Amniotic epithelial cell (primary cell): ENCODE measurements at regions not wholly inside any gene's neighbourhood (a gene's known extent, or its start where the extent isn't known, plus 50 kb on each side); places are given as distances from the start of the nearest gene placed in this dataset.

Experiments
- DNase-seq: peaks from one replicate; pipeline ENCODE4 v3.0.0-alpha.2; 2010; ENCODE audit warnings: low read depth

DNA sequence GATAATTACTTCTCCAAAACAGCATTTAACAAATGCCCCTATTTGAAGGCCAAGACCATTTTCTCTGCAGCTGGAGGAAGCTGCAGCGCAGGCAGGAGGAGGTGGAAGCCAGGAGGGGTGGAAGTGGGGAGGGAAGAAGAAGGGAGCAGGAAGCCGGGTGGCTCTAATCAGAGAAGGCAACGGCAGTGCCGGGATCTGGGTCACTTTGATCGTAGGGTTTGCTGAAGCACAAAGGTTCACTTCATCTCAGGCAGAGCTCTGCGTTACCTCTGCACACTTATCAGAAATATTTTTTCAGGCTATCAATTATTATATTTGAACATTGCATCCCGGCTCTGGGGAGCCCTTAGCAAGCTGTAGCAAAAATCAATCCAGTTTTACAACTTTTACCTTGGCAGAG lies 315.8 kb upstream of the POU3F3 start:
- DNase-seq, result no peak

DNA sequence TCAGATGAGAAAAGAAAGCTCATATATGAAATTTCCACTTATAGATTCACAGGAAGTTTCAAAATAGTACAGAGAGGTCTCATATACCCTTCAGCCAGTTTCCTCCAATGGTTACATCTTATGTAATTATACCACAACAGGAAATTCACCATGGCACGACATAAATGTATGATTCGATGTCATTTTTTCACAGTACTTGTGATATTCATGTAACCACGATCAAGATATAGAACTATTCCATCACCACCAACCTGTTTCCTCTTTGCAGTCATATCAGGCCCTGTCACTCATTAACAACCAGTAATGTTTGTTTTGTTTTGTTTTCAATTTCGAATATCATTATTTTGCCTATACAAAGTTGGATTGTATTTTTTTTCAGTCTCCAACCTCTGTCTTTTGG lies 314.3 kb upstream of the POU3F3 start:
- DNase-seq, result no peak

DNA sequence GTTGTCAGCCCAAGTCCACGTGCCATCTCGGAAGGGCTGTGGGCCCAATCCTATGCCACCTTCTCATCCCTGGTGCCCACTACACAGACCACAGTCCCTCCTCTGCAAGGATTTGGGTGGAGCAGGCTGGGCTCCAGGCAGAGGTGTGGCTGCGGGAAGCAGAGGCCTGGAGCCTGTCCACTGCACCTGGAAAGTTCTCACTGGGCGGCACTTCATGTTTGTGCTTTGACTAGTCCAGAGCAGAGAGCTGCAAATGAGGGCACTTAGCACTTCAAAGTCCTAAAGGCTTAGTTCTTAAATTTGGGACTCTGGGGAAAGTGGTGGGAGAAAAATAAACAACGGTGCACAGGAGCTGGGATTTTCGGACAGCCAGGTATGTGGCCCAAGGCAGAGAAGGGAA lies 308.9 kb upstream of the POU3F3 start:
- no peak for DNase-seq

DNA sequence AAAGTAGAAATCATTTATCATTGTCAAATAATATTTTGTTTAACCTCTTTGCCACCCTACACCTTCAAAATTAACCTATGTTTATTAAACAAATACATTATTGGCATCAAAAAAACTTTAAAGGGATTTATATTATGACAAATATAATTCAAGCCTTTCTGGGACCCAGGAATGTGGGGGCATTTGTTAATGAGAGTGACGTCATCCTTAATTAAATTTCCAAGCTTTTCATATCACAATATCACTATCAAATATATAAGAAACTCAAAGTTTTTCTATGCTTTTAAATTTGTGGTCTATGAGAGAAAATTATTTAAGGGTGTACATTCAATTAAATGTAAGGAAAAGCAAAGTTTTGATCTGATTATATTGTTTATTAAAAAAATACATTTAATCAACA lies 307.4 kb upstream of the POU3F3 start:
- DNase-seq, result no peak

DNA sequence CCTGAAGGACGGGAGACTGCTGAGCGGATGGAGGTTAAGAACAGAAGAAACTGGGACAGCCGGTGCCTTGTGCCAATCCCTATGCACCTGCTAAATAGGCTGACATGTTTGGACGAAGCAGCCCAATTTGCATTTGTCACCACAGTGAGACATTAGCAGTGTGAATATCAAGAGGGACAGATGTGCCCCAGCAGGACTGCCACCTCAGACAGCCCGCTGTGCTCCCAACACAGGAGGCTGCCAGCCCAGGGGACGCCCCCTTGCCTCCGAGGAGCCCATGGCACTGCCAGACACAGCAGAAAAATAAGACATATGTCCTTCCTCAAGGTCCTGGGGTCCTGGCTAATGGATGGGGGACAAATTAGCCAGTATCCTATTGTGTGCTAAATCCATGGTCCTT lies 306.7 kb upstream of the POU3F3 start:
- DNase-seq, result no peak

DNA sequence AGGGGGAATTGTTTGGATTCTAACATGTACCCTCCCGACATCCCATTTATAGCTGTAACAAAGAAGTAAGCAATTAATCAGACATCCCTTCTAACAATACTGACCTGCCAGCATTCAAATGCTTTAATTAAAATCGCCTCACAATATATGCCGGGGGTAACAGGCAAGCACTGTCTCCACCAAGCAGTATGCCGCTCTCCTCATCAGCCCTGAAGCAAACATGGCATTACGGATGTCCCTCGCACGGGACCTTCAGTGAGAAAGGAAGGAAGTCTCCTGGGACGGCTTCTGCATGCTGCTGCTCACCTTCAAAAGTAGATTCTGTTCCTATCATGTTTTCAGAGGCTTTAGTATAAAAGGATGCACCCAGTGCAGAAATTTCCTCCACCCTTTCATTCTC lies 292.7 kb upstream of the POU3F3 start:
- no peak for DNase-seq

DNA sequence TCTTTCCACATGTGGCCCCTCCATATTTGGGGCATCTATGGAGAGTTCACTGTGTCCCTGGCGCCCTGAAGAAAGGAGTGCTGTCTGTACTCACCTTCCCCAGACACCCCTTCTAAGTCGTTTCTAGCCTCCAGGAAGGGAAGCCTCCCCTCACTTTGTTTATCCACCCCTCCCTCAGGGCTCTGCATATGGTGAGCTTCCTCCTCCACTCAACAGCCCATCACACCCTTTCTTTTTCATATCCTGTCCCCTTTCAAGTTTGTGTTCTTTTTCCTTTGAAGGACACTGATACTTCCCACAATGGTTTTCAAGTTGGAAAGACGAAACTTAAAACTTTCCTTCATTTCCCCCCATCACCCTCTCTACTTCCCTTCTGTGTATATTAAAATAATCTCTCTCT lies 291.4 kb upstream of the POU3F3 start:
- no peak for DNase-seq

DNA sequence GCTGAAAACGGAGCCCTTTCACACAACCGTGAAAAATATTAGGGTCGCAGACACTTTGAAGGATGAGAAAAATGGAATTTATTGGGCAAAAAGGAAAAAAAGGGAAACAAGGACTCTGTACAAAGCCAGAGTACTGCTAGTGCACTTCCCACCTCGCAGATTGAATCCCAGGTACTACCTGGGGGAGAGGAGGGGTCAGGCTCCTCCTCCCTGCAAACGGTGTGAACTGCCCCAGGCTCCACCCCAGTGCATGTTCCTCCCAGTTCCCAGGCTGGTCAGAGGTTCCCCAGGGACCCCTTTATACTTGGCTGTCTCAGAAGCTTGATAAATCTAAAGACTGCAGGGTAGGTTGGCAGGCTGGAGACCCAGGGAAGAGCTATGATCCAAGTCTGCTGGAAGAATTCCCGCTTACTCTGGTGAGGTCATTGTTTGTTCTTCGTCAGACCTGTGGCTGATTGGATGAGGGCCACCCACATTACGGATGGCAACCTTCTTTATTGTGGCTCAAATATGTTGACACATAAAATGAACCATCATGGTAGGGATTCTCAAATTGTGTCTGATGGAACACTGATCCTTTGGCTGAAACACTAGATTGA lies 290.4 kb upstream of the POU3F3 start:
- no peak for DNase-seq

DNA sequence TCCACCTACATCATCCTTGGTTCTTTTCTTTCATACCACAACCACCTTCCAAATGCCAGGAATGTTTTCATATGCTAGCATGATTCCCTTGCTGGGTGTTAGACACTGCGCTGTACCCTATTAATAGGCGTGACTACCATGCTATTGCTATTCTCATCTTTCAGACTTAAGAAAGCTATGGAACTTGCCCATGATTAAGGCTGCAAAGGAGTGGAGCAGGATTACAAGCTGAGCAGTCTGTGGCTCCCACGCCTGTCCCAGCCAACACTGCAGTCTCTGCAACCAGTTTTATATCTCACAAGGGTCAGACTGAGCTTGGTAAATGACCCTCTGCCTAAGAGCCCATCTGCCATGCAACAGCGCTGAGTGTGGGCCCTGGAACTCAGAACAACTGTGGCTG lies 285.7 kb upstream of the POU3F3 start:
- no peak for DNase-seq

DNA sequence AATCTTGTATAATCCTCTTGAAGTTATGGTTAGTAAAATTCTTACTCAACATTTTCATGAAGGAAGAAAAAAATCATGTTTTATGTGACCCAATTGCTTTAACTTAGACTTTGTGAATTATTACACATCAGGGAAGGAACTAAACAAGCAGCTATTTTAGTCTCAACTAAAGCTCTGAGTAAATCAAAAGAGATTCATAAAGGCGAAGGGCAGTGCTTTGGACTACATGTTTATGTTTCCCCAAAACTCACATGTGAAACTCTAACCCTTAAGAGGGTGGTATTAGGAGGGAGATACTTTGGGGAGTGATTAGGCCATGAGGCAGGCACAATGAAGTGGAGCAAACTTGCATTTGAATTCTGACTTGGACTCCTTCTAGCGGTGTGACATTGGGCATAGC lies 283.7 kb upstream of the POU3F3 start:
- no peak for DNase-seq

DNA sequence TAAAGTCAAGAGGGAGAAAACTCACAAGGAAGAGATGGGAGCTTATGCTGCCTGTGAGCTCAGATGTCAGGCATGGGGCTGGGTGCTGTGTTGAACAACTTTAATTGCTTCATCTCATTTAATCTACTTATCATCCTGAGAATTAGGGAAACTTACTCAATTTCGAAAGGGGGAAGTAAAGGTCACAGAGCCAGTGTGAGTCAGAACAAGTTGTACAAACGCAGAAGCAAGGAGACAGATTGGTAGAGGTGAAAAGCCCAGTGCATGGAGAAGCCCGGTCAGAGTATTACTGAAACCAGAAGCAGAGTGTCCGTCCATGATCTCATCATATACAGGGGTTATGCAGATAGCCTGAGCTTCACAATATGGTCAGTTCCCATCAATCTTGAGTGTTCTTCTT lies 281.1 kb upstream of the POU3F3 start:
- DNase-seq, result peak; percentile 14

DNA sequence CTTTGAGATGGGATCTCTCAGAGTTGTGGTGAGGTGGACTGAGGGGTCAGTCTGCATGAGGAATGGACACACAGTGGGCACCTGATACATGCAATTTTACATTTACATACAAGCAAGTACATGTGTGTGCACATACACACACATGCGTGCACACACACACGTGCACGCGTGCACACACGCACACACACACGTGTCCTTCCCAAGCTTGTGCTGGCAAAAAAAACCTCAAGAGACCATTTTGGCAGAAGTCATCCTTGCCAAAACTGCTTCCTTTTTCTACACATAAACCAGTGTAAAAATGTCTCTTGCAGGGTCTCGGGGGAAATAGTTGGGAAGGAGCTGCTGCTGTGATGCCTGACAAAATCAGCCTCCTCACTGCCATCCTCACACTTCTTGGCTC lies 279.5 kb upstream of the POU3F3 start:
- no peak for DNase-seq

DNA sequence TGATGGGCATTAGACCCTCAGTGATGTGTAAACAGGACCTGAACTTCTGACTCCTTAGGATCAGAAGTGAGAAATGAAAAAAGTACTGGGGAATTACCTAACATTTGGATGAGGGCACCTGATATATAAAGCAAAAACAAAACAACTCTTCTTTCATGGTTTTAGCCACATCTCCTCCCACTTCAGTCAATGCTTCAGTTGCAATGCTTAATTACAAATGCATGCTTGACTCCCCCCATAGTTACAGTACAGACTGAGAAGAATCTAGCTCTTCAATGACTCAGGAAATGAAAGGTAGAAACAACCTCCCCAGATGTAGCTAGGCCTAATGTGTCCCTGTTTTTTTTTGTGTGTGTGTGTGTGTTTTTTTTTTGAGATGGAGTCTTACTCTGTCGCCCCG lies 276.8 kb upstream of the POU3F3 start:
- no peak for DNase-seq

DNA sequence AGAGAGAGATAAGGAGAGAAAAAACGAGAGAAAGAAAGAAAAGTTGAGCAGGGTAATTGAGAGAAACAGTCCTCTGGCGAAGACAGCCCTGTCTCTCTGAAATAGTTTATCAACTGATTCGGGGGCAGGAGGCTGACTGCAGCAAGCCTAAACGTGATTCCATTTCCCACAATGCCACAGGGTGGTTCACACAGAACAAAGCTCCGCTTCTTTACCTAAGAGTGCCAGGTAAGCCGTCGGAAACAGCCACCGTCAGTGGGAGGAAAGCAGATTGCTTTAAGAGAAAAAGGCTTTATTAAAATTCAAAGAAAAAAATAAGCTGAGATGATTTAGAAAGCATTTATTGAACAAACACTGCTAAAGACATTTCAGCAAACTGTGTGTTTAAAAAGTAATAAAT lies 271.4 kb upstream of the POU3F3 start:
- DNase-seq, result no peak

DNA sequence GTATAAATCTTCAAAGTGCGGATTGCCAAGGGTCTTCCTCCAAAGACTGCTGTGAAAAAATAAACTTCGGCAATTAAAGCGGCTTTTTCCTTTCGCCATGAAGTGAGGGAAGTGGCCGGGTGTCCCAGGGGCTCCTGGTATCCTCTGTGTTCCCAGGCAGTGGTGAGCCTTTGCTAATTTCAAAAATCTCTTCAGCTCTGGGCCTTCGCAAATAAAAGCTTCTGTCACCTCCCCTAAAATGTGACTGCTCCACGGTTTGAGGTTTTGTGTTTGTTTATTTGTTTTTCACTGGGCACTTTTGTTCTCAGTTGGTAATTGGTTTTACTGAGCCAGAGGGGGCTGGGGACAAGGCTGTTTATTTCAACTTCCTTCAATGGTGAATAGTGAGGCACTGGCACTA lies 270.1 kb upstream of the POU3F3 start:
- no peak for DNase-seq

DNA sequence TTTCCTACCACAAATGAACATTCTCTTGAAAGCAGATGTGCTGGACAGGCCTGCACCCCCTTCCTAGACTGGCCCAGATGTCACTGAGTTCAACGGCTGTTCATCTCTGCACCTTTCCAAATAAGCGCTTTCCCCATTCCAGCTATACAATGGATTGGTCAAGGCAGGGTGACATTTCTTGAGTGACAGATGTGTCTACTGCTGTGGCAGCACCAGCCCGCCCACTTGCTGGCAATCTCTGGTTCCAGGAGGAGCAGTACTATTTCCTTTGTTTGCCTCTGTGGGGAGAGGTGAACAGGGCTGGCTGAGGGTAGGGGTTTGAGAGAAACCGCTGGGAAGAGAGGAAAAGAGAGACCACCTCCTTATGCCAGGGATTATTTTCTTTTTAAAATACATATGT lies 269.5 kb upstream of the POU3F3 start:
- DNase-seq, result no peak

DNA sequence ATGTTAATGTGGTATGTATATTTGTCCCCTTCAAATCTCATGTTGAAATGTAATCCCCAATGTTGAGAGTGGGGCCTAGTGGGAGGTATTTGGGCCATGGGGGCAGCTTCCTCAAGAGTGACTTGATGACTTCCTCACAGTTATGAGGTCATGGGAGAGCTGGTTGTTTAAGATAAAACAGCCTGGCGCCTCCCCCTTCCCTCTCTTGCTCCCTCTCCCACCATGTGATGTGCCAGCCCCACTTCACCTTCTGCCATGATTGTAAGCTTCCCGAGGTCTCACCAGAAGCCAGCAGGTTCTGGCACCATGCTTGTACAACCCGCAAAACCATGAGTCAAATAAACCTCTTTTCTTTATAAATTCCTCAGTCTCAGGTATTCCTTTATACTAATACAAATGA lies 258.3 kb upstream of the POU3F3 start:
- DNase-seq, result no peak

DNA sequence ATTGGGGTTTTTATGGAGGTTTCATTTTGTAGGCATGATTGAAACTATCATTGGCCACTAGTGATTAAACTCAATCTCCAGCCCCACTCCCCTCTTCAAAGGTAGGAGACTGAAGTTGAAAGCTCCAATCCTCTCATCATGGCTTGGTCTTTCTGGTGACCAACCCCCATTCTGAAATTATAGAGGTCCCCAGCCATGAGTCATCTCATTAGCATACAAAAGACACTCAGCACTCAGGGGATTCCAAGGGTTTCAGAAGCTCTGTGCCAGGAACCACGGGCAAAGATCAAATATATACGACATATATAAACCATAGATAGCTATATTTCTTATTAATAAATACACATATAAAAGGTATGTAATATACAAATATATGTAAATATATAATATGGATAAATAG lies 256.0 kb upstream of the POU3F3 start:
- no peak for DNase-seq

DNA sequence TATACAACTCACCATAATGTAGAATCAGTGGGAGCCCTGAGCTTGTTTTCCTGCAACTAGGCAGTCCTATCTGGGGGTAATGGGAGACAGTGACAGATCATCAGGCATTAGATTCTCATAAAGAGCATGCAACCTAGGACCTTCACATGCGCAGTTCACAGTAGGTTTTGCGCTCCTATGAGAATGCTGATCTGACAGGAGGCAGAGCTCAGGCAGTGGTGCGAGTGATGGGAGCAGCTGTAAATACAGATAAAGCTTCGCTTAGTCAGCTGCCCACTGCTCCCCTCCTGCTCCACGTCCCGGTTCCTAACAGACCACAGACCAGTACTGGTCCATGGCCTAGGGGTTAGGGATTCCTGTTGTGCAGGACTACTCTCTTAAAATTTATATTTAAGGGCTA lies 255.3 kb upstream of the POU3F3 start:
- DNase-seq, result no peak

DNA sequence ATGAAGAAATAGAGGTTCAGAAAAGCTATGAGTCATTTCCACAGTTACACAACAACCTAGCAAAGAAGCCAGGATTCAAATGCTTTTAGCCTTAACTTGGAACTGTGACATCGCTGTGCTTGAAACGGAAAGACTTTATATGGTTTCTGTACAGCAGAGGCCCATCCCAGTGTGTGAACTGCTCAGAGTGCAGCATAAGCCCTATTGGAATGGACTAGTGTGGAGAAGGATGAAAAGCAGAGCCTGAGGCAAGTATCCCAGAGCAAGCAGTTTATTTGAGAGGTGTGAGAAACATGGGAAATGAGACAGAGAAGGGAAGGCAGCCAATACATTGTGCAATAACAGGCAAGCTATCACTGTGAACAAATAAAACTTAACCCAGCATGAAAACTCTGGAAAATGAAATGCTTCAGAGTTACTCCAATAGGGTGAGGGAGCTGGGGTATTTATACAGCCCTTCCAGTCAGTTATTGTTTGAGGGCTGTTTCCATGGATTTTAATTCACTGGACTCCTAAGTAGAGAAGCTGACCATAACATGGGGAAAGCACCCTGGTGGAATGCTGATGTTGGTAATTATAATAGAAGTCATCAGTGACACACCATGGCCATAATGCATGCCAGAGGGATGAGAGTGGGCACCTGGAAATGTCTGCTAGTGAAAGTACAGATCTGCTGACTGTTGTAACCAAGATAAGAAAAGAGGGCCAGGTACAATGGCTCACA lies 254.0 kb upstream of the POU3F3 start:
- DNase-seq, result peak; percentile 32

DNA sequence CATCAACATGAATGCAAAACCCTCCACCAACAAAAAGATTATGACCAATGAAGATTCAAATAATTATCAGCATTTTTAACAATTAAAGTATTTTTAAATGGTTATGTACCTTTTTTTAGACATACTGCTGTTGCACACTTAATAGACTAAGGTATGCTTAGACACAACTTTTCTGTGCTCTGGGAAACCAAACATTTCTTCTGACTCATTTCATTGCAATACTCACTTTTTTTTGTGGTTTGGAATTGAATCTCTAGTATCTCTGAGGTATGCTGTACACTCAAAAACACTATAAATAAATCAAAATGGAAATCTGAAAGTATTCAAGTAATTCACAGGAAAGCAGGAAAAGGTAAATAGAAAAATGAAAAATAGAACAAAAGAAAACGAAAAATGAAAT lies 247.9 kb upstream of the POU3F3 start:
- DNase-seq, result no peak

DNA sequence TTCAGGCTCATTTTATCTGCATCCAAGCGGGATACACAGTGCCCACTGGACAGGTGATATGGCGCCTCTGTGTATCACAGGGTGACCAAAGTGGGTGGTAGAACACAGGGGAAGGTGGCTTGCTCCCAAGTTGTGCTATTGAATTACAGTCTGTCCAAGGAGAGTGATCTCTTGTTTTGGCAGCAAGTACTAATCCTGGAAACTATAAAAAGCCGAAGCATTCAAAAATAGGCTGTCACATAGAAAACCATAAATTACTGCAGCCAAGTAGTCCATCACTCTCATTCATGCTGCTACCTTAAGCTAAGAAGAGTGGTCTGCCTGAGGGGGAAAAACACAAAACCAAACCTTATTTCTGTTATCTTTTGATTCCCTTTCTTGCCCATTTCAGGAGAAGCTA lies 237.1 kb upstream of the POU3F3 start:
- DNase-seq, result no peak

DNA sequence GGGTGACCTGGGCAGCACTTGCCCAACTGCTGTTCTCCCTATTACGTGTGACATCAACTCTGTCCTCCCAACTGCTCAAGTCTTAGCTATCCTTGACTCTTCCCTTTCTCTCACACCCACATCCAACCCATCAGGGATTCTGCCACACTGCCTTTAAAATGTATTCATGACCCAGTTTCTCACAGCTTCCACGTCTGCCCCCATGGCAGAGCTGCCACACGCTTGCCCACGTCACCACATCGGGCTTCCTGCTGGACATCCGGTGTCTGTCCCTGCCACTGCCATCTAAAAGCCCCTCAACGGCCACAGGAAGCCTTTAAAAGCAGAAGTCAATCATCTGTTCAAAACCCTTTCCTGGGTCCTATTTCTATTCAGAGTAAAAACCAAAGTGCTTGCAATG lies 233.1 kb upstream of the POU3F3 start:
- DNase-seq, result no peak

DNA sequence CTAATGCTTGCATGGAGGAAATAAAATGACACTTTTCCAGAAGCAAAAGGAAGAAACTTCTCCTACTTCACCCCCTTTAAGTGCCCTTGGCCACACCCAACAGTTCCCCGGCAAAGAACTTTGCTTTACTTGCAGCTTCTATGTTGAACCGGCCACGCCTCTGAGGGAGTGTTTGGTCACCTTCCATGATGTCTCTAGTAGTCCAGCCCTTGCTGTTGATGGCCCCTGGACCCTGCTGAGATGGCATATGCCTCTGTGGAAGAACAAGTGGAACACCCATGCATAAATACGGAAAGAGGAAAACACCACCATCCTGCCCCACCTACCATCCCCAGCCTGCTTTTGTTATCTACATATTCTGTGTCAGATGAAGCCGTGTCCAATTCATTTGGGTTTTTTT lies 218.3 kb upstream of the POU3F3 start:
- DNase-seq, result no peak
